B cell (primary cell): ENCODE measurements at regions not wholly inside any gene's neighbourhood (a gene's known extent, or its start where the extent isn't known, plus 50 kb on each side); places are given as distances from the start of the nearest gene placed in this dataset.

ENCODE experiments used
- ATAC-seq: fragments of 200-7000 bp; cut with Tn5 transposase; one replicate; pipeline ENCODE4 v1.10.0; 2021; ENCODE audit warnings: low read depth, mild to moderate bottlenecking, moderate number of reproducible peaks, moderate library complexity
- CTCF ChIA-PET: fragments of 350-600 bp; sonication (Branson Sonifier 250); formaldehyde crosslinking; loops from one replicate; lab custom pipeline; 2021; ENCODE audit warnings: antibody characterized with exemption, inconsistent platforms; lab: Charles Lee
- POLR2A ChIA-PET: fragments of 350-600 bp; sonication (Branson Sonifier 250); formaldehyde crosslinking; loops from one replicate; lab custom pipeline; 2021; ENCODE audit warnings: antibody characterized with exemption; lab: Charles Lee
- DNase-seq: peaks from one replicate; pipeline ENCODE4 v3.0.0; 2013
- H2AFZ ChIP-seq: 2 replicates; pipeline ENCODE4 v1.6.1; 2012; ENCODE audit warnings: mild to moderate bottlenecking, low read depth, low read length; ENCODE audit not compliant: insufficient read depth, poor library complexity, severe bottlenecking
- H3K27ac ChIP-seq, 2 donors: 1 replicate in 1 of 2; 2 replicates in 1 of 2; pipeline ENCODE4 v1.5.1; 2012 to 2013; ENCODE audit warnings: low read length in 2 of 2, mild to moderate bottlenecking in 2 of 2, moderate library complexity in 1 of 2
- H3K27me3 ChIP-seq, 4 experiments: fragments of 200-600 bp in 1 of 4; sonication (generic) in 1 of 4; replicated peaks in 1 of 4; 1 replicate in 2 of 4; 2 replicates in 2 of 4; pipeline versions ENCODE4 v1.6.1 to v1.7.0; 2013 to 2016; ENCODE audit warnings: low read length in 3 of 4, mild to moderate bottlenecking in 2 of 4, mixed read lengths in 1 of 4, moderate library complexity in 1 of 4; ENCODE audit not compliant: insufficient read depth in 4 of 4, control insufficient read depth in 3 of 4; ENCODE audit errors: control extremely low read depth in 1 of 4
- H3K36me3 ChIP-seq, 2 experiments: replicated peaks in 1 of 2; 1 replicate in 1 of 2; 2 replicates in 1 of 2; pipeline versions ENCODE4 v1.6.1 to v1.7.1; 2013; ENCODE audit warnings: low read length in 1 of 2; ENCODE audit not compliant: insufficient read depth in 2 of 2, control insufficient read depth in 1 of 2; ENCODE audit errors: control extremely low read depth in 1 of 2, extremely low read depth in 1 of 2
- H3K4me1 ChIP-seq, 2 donors: fragments of 200-600 bp in 1 of 2; sonication (generic) in 1 of 2; 1 replicate in 1 of 2; 2 replicates in 1 of 2; pipeline versions ENCODE4 v1.5.1 to v1.6.1; 2013 to 2017; ENCODE audit warnings: low read length in 2 of 2; ENCODE audit not compliant: control insufficient read depth in 2 of 2, insufficient read depth in 2 of 2
- H3K4me2 ChIP-seq: replicated peaks from 2 replicates; pipeline ENCODE3; 2012; ENCODE audit warnings: mild to moderate bottlenecking, low read depth, low read length; ENCODE audit not compliant: poor library complexity, severe bottlenecking
- H3K4me3 ChIP-seq, 5 experiments: fragments of 200-600 bp in 1 of 5; sonication (generic) in 1 of 5; 1 replicate in 3 of 5; 2 replicates in 2 of 5; pipeline versions ENCODE4 v1.5.1 to v1.7.0; 2011 to 2016; ENCODE audit warnings: low read length in 4 of 5, mild to moderate bottlenecking in 4 of 5, low read depth in 2 of 5, control low read depth in 1 of 5, moderate library complexity in 1 of 5; ENCODE audit not compliant: insufficient read depth in 1 of 5; ENCODE audit errors: control extremely low read depth in 1 of 5, extremely low read depth in 1 of 5
- H3K79me2 ChIP-seq: fragments of 200-600 bp; sonication (generic); one replicate; pipeline ENCODE4 v1.6.0; 2016; ENCODE audit warnings: low read length; ENCODE audit not compliant: control insufficient read depth, insufficient read depth
- H3K9ac ChIP-seq: fragments of 200-600 bp; sonication (generic); 2 replicates; pipeline ENCODE4 v1.6.1; 2017; ENCODE audit warnings: mild to moderate bottlenecking, low read length, moderate library complexity
- H3K9me3 ChIP-seq, 3 donors: one replicate each; pipeline versions ENCODE4 v1.6.1 to v1.7.1; 2013; ENCODE audit warnings: low read length in 2 of 3; ENCODE audit not compliant: control insufficient read depth in 2 of 3, insufficient read depth in 1 of 3; ENCODE audit errors: control extremely low read depth in 1 of 3
- H4K20me1 ChIP-seq: 2 replicates; pipeline ENCODE4 v1.6.0; 2012; ENCODE audit warnings: mild to moderate bottlenecking, low read length; ENCODE audit not compliant: insufficient read depth, control insufficient read depth, poor library complexity, severe bottlenecking
- H3K27ac Mint-ChIP-seq: one replicate; pipeline ENCODE4 v1.8.0; 2021; ENCODE audit warnings: mixed read lengths
- H3K27me3 Mint-ChIP-seq: one replicate; pipeline ENCODE4 v1.8.0; 2021; ENCODE audit warnings: mixed read lengths
- H3K4me1 Mint-ChIP-seq: one replicate; pipeline ENCODE4 v1.8.0; 2021; ENCODE audit warnings: mixed read lengths
- H3K4me3 Mint-ChIP-seq: one replicate; pipeline ENCODE4 v1.8.0; 2021; ENCODE audit warnings: mixed read lengths
- H3K9me3 Mint-ChIP-seq: one replicate; pipeline ENCODE4 v1.8.0; 2022; ENCODE audit warnings: mixed read lengths; ENCODE audit not compliant: insufficient read depth
- EZH2 ChIP-seq: IDR thresholded peaks from 2 replicates; pipeline ENCODE4 v1.6.1; 2012; ENCODE audit warnings: borderline replicate concordance, low read depth, mild to moderate bottlenecking, moderate library complexity, low read length; ENCODE audit not compliant: insufficient read depth, poor library complexity, severe bottlenecking
- WGBS: methylation state at CpG from one replicate; pipeline ENCODE4 v1.1.5; 2013; ENCODE audit warnings: missing lambda C conversion rate; ENCODE audit not compliant: insufficient coverage; 5-methylcytosine and 5-hydroxymethylcytosine counted together
- intact Hi-C: fragments of 100-400 bp; cut with micrococcal nuclease; formaldehyde crosslinking; loops from one replicate; pipeline ENCODE4 v1.10.0; 2022
- TF ChIP-seq, protein P1 (sequence below): fragments of 200-600 bp; IDR thresholded peaks from one replicate; pipeline ENCODE4 v1.8.0; 2022; ENCODE audit warnings: antibody characterized with exemption, mild to moderate bottlenecking

DNA sequence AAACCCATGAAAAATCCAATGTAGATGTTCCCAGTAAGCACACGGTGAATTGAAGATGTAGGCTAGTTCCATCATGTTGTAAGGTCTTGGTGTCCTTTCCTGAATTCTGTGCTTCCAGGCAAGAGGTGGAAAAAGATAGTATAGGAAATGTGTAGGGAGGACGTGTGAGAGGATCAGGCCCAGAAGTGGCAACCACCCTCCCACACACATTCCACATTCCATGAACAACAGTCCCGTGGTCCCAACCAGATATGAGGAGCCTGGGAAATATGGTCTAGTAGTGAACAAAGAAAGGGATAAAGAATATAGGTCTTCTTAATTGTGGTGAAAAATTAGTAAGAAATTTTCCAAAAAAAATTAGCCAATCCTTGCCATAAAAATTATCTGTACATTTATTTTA, 1254.2 kb upstream of the SLC10A2 start:
- Mint-ChIP-seq H3K27me3 (no peaks in the 10 kb centered on the region), H3K4me1 (no peaks in the 10 kb centered on the region), H3K27ac (no peak overlapping the region), H3K9me3 (peaks cover 2% of the 10 kb centered on the region), H3K4me3 (no peak overlapping the region)
- DNase-seq (no peak), ATAC-seq (no peak)
- POLR2A ChIA-PET = no interaction called here
- no peaks in the 10 kb centered on the region for H3K36me3 ChIP-seq
- no peaks in the 10 kb centered on the region for H3K79me2 ChIP-seq
- H3K9me3 ChIP-seq = no peaks in the 10 kb centered on the region
- no peaks in the 10 kb centered on the region for H3K4me1 ChIP-seq
- H3K9ac ChIP-seq = no peak overlapping the region
- H3K27me3 ChIP-seq = no peaks in the 10 kb centered on the region
- TF ChIP-seq EZH2 = no peak
- TF ChIP-seq, protein P1, sequence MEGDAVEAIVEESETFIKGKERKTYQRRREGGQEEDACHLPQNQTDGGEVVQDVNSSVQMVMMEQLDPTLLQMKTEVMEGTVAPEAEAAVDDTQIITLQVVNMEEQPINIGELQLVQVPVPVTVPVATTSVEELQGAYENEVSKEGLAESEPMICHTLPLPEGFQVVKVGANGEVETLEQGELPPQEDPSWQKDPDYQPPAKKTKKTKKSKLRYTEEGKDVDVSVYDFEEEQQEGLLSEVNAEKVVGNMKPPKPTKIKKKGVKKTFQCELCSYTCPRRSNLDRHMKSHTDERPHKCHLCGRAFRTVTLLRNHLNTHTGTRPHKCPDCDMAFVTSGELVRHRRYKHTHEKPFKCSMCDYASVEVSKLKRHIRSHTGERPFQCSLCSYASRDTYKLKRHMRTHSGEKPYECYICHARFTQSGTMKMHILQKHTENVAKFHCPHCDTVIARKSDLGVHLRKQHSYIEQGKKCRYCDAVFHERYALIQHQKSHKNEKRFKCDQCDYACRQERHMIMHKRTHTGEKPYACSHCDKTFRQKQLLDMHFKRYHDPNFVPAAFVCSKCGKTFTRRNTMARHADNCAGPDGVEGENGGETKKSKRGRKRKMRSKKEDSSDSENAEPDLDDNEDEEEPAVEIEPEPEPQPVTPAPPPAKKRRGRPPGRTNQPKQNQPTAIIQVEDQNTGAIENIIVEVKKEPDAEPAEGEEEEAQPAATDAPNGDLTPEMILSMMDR = no peak
- intact Hi-C loops = no loop called here
- CTCF ChIA-PET = no interaction called here
- WGBS = no CpG with 5 or more reads among the region's 3 CpGs
- H3K4me3 ChIP-seq = no peak overlapping the region
- H3K4me2 ChIP-seq = no peak overlapping the region
- no peak overlapping the region for H3K27ac ChIP-seq
- no peaks in the 10 kb centered on the region for H4K20me1 ChIP-seq
- H2AFZ ChIP-seq = no peak overlapping the region

- WGBS = no CpG with 5 or more reads among the region's 1 CpG
Measured at GRCh38 chr13:104318121-104318520, 1251.9 kb upstream of the SLC10A2 start.

More at GRCh38 chr13:104318121-104318520, 1251.9 kb upstream of the SLC10A2 start:
- no peaks in the 10 kb centered on the region for H4K20me1 ChIP-seq
- H3K27ac ChIP-seq = no peak overlapping the region
- Mint-ChIP-seq H3K4me3 (no peak overlapping the region), H3K27me3 (no peaks in the 10 kb centered on the region), H3K27ac (no peak overlapping the region), H3K9me3 (peaks cover 2% of the 10 kb centered on the region), H3K4me1 (no peaks in the 10 kb centered on the region)
- H3K4me2 ChIP-seq = no peak overlapping the region
- H3K9ac ChIP-seq = no peak overlapping the region
- ChIA-PET CTCF (no interaction called here), POLR2A (no interaction called here)
- H3K27me3 ChIP-seq = no peaks in the 10 kb centered on the region
- intact Hi-C loops = no loop called here
- no peaks in the 10 kb centered on the region for H3K36me3 ChIP-seq
- H3K79me2 ChIP-seq = no peaks in the 10 kb centered on the region
- TF ChIP-seq, protein P1 = no peak
- no peak for TF ChIP-seq EZH2
- no peaks in the 10 kb centered on the region for H3K9me3 ChIP-seq
- DNase-seq (no peak), ATAC-seq (no peak)
- no peak overlapping the region for H2AFZ ChIP-seq
- H3K4me1 ChIP-seq = no peaks in the 10 kb centered on the region
- H3K4me3 ChIP-seq = no peak overlapping the region
